Activated CD4-positive, alpha-beta T cell treated with anti-CD3 and anti-CD28 coated beads, Interleukin-2, Interleukin-6, amounts not matched to agents 100 ng/mL and 50 ng/mL, durations not matched to agents 16 hours and 8 hours (primary cell): ENCODE measurements at regions not wholly inside any gene's neighbourhood (a gene's known extent, or its start where the extent isn't known, plus 50 kb on each side); places are given as distances from the start of the nearest gene placed in this dataset.
"Not testable (repeated sequence)": the region's sequence is repeated elsewhere in the genome, so short reads cannot be mapped to it uniquely, and the experiment has no call there.

Experiments used
- DNase-seq: peaks from one replicate; pipeline ENCODE4 v3.0.0-alpha.2; 2020

GRCh38 chr20:57110121-57111027 is 156.1 kb downstream of the BMP7 start:
- not testable (repeated sequence) for DNase-seq

GRCh38 chr20:57111028-57111373 is 155.4 kb downstream of the BMP7 start:
- no peak for DNase-seq

DNA sequence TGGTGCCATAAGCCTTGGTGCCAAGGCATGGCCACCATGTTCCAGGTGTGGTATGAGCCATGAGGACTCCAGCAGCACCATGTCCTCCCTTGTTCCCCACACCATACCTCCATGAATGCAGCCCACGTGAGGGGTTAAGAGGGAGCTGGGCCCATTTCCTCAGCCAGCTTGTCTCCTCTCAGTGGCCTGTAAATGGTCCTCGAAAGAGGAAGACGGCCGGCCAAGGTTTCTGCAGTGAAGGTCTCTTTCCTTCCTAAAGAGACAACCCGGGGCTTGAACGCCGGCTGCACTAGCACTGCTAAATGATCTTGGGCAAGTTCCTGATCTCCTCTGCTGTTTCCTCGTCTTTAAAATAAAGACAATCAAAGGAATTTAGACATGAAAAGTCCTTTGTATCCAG is 154.0 kb downstream of the BMP7 start:
- DNase-seq, result no peak

- no peak for DNase-seq
Observed at GRCh38 chr20:57114290-57115005, 152.0 kb downstream of the BMP7 start.

- DNase-seq, result no peak
Observed at GRCh38 chr20:57117296-57117695, 149.1 kb downstream of the BMP7 start.

GRCh38 chr20:57118107-57118769 is 148.2 kb downstream of the BMP7 start:
- no peak for DNase-seq
